GM12878 (cell line): ENCODE measurements at regions not wholly inside any gene's neighbourhood (a gene's known extent, or its start where the extent isn't known, plus 50 kb on each side); places are given as distances from the start of the nearest gene placed in this dataset.

Source experiments
- ATAC-seq: fragments of 200-7000 bp; cut with Tn5 transposase; 3 replicates; pipeline ENCODE4 v1.9.1; 2020; ENCODE audit warnings: mild to moderate bottlenecking, moderate library complexity
- BruUV-seq: library from RNA; stranded (reverse); fragments of 400-500 nt; replicated peaks from 2 replicates; lab custom pipeline; 2021; lab: Mats Ljungman, UMichigan
- CTCF ChIA-PET: fragments of 300-600 bp; sonication (Branson Sonifier 250); formaldehyde crosslinking; extraction: SDS; loops from one replicate; lab custom pipeline; 2021; ENCODE audit warnings: inconsistent platforms; lab: Yijun Ruan, JAX
- POLR2A ChIA-PET: fragments of 350-600 bp; formaldehyde crosslinking; extraction: SDS; loops from one replicate; lab custom pipeline; 2021; ENCODE audit warnings: inconsistent platforms; lab: Charles Lee
- RAD21 ChIA-PET: fragments of 300-600 bp; sonication (Branson Sonifier 250); formaldehyde crosslinking; loops from one replicate; lab custom pipeline; 2023; ENCODE audit warnings: antibody characterized with exemption; ENCODE audit not compliant: unreplicated experiment; lab: Charles Lee
- SMC1A ChIA-PET: fragments of 300-600 bp; sonication (Branson Sonifier 250); formaldehyde crosslinking; loops from one replicate; lab custom pipeline; 2023; ENCODE audit not compliant: unreplicated experiment, uncharacterized antibody; lab: Charles Lee
- DNase-seq: peaks from one replicate; pipeline ENCODE4 v3.0.0-alpha.2; 2011; ENCODE audit warnings: low read depth, low spot score
- FAIRE-seq: peaks from 3 replicates; lab custom pipeline; 2011; peaks lifted over from hg19 to GRCh38; lab: Jason Lieb, UNC
- H2AFZ ChIP-seq: 2 replicates; pipeline ENCODE4 v1.6.0; 2011; ENCODE audit warnings: low read depth, low read length, control low read depth; ENCODE audit not compliant: control insufficient read depth
- H3K27ac ChIP-seq: 2 replicates; pipeline ENCODE4 v1.5.1; 2011; ENCODE audit warnings: control low read depth; ENCODE audit not compliant: control insufficient read depth, insufficient read depth
- H3K27me3 ChIP-seq, 2 experiments: replicated peaks in 1 of 2; 2 replicates each; pipeline versions ENCODE4 v1.6.0 to v1.6.1; 2011; ENCODE audit warnings: low read length in 1 of 2; ENCODE audit not compliant: control insufficient read depth in 2 of 2, insufficient read depth in 2 of 2
- H3K36me3 ChIP-seq, 2 experiments: 2 replicates each; pipeline ENCODE4 v1.5.1; 2011; ENCODE audit warnings: low read length in 1 of 2; ENCODE audit not compliant: control insufficient read depth in 2 of 2, insufficient read depth in 2 of 2
- H3K4me1 ChIP-seq: 2 replicates; pipeline ENCODE4 v1.6.1; 2011; ENCODE audit warnings: mild to moderate bottlenecking, low read length, moderate library complexity, mixed read lengths; ENCODE audit not compliant: control insufficient read depth, insufficient read depth
- H3K4me2 ChIP-seq: 2 replicates; pipeline ENCODE4 v1.6.0; 2011; ENCODE audit warnings: control low read depth; ENCODE audit not compliant: control insufficient read depth, insufficient read depth
- H3K4me3 ChIP-seq: fragments of 200-600 bp; sonication (generic); 2 replicates; pipeline ENCODE4 v1.5.1; 2016
- H3K79me2 ChIP-seq: 2 replicates; pipeline ENCODE4 v1.6.0; 2011; ENCODE audit warnings: low read length; ENCODE audit not compliant: control insufficient read depth, insufficient read depth
- H3K9ac ChIP-seq: 2 replicates; pipeline ENCODE4 v1.8.0; 2011; ENCODE audit warnings: low read length, control low read depth, mixed read lengths; ENCODE audit not compliant: control insufficient read depth, insufficient read depth
- H3K9me3 ChIP-seq: replicated peaks from 3 replicates; pipeline ENCODE4 v1.5.1; 2011; ENCODE audit warnings: mild to moderate bottlenecking, low read length; ENCODE audit not compliant: control insufficient read depth, insufficient read depth
- H4K20me1 ChIP-seq: 2 replicates; pipeline ENCODE4 v1.6.0; 2011; ENCODE audit not compliant: control insufficient read depth, insufficient read depth
- CHD1 ChIP-seq: IDR thresholded peaks from 2 replicates; pipeline ENCODE4 v1.6.1; 2012; ENCODE audit warnings: low read depth, low read length, improper control_type of control experiment
- IKZF1 ChIP-seq: fragments of 450-650 bp; conservative IDR thresholded peaks from 2 replicates; pipeline ENCODE4 v1.6.1; 2017; ENCODE audit warnings: antibody characterized with exemption, mild to moderate bottlenecking
- KDM1A ChIP-seq: fragments of 200-600 bp; sonication (generic); IDR thresholded peaks from 2 replicates; pipeline ENCODE4 v1.6.1; 2016; ENCODE audit warnings: borderline replicate concordance
- NBN ChIP-seq: fragments of 450-650 bp; IDR thresholded peaks from 2 replicates; pipeline ENCODE4 v1.6.1; 2016
- NFYA ChIP-seq: IDR thresholded peaks from 2 replicates; pipeline ENCODE4 v1.6.1; 2011; ENCODE audit warnings: low read depth, mild to moderate bottlenecking, low read length, improper control_type of control experiment, borderline replicate concordance
- SREBF1 ChIP-seq: IDR thresholded peaks from 2 replicates; pipeline ENCODE4 v1.6.1; 2012; ENCODE audit warnings: mild to moderate bottlenecking, low read length
- SUZ12 ChIP-seq: fragments of 200-600 bp; sonication (generic); IDR thresholded peaks from one replicate; pipeline ENCODE4 v1.6.1; 2018; ENCODE audit warnings: antibody characterized with exemption, mild to moderate bottlenecking; ENCODE audit not compliant: unreplicated experiment
- TARDBP ChIP-seq: IDR thresholded peaks from 2 replicates; pipeline ENCODE4 v1.6.1; 2016; ENCODE audit warnings: borderline replicate concordance
- TBL1XR1 ChIP-seq: IDR thresholded peaks from 2 replicates; pipeline ENCODE4 v1.6.1; 2012; ENCODE audit warnings: low read depth, low read length, improper control_type of control experiment
- ZNF207 ChIP-seq: fragments of 450-650 bp; IDR thresholded peaks from 2 replicates; pipeline ENCODE4 v1.6.1; 2014; ENCODE audit warnings: antibody characterized with exemption, mild to moderate bottlenecking, borderline replicate concordance
- ZNF274 ChIP-seq: IDR thresholded peaks from one replicate; pipeline ENCODE4 v1.8.0; 2011; ENCODE audit not compliant: insufficient read length, insufficient read depth
- WGBS: methylation state at CpG from one replicate; pipeline ENCODE4 v1.1.6; 2016; ENCODE audit warnings: low lambda C conversion rate; ENCODE audit not compliant: insufficient replicate concordance, insufficient coverage; ENCODE audit errors: missing lambda C conversion rate; 5-methylcytosine and 5-hydroxymethylcytosine counted together
- in situ Hi-C: fragments of 300-500 bp; cut with MboI; formaldehyde crosslinking; loops from 9 replicates; pipeline ENCODE4 v1.14.3; 2018; ENCODE audit warnings: mixed read lengths
- intact Hi-C: fragments of 100-400 bp; cut with micrococcal nuclease; formaldehyde crosslinking; loops from one replicate; pipeline ENCODE4 v1.14.2; 2022; ENCODE audit not compliant: unreplicated experiment
- TF ChIP-seq, protein P1 (sequence below), 3 experiments: IDR thresholded peaks in 2 of 3; conservative IDR thresholded peaks in 1 of 3; 2 replicates each; pipeline ENCODE4 v1.5.1; 2011; ENCODE audit warnings: low read depth in 3 of 3, low read length in 3 of 3, mild to moderate bottlenecking in 3 of 3, control low read depth in 2 of 3, moderate library complexity in 2 of 3, inconsistent platforms in 1 of 3, mixed read lengths in 1 of 3; ENCODE audit not compliant: control insufficient read depth in 2 of 3, insufficient read depth in 1 of 3; ENCODE audit errors: extremely low read depth in 1 of 3
- TF ChIP-seq, protein P2 (sequence below): fragments of 450-650 bp; IDR thresholded peaks from 2 replicates; pipeline ENCODE4 v1.6.1; 2017; ENCODE audit warnings: mild to moderate bottlenecking, moderate library complexity
- TF ChIP-seq, protein P3 (sequence below): IDR thresholded peaks from 2 replicates; pipeline ENCODE4 v1.6.1; 2012; ENCODE audit warnings: low read depth, low read length, improper control_type of control experiment
- TF ChIP-seq, protein P4 (sequence below): fragments of 450-650 bp; IDR thresholded peaks from 2 replicates; pipeline ENCODE4 v1.6.1; 2014; ENCODE audit warnings: mild to moderate bottlenecking
- TF ChIP-seq, protein P5 (sequence below): fragments of 450-650 bp; conservative IDR thresholded peaks from 2 replicates; pipeline ENCODE4 v1.6.1; 2017; ENCODE audit warnings: mild to moderate bottlenecking, moderate library complexity

DNA sequence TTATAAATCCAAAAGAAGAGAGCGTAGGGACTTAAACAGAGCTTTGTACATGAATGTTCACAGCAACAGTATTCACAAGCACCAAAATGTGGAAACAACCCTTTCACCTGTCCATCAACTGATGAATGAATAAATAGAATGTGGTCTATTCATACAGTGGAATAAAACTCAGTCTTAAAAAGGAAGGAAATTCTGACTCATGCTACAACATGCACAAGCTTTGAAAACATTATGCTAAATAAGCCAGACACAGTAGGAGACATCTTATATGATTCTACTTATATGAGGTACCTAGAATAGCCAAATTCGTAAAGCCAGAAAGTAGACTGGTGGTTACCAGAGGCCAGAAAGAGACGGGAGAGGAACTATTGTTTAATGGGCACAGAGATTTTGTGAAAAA, 74.3 kb downstream of the SHANK2 start:
- SMC1A ChIA-PET: interaction anchor here (1.5 kb wide), 1 partner anchor 9 kb away, joined by 4 read pairs; no protein-coding TSS in a partner anchor
- no peak for TF ChIP-seq ZNF274
- TF ChIP-seq KDM1A: no peak
- TF ChIP-seq, protein P1, sequence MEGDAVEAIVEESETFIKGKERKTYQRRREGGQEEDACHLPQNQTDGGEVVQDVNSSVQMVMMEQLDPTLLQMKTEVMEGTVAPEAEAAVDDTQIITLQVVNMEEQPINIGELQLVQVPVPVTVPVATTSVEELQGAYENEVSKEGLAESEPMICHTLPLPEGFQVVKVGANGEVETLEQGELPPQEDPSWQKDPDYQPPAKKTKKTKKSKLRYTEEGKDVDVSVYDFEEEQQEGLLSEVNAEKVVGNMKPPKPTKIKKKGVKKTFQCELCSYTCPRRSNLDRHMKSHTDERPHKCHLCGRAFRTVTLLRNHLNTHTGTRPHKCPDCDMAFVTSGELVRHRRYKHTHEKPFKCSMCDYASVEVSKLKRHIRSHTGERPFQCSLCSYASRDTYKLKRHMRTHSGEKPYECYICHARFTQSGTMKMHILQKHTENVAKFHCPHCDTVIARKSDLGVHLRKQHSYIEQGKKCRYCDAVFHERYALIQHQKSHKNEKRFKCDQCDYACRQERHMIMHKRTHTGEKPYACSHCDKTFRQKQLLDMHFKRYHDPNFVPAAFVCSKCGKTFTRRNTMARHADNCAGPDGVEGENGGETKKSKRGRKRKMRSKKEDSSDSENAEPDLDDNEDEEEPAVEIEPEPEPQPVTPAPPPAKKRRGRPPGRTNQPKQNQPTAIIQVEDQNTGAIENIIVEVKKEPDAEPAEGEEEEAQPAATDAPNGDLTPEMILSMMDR (IDR thresholded peaks at IDR 0.05 in 2 of 3, conservative IDR thresholded peaks at IDR 0.05 in 1 of 3; ENCODE audit: control insufficient read depth in 2 of 3, extremely low read depth in 1 of 3, insufficient read depth in 1 of 3, low read depth in 3 of 3, low read length in 3 of 3): no peak
- TF ChIP-seq ZNF207: no peak
- TF ChIP-seq TARDBP: no peak
- TF ChIP-seq NFYA: no peak
- TF ChIP-seq, protein P2, sequence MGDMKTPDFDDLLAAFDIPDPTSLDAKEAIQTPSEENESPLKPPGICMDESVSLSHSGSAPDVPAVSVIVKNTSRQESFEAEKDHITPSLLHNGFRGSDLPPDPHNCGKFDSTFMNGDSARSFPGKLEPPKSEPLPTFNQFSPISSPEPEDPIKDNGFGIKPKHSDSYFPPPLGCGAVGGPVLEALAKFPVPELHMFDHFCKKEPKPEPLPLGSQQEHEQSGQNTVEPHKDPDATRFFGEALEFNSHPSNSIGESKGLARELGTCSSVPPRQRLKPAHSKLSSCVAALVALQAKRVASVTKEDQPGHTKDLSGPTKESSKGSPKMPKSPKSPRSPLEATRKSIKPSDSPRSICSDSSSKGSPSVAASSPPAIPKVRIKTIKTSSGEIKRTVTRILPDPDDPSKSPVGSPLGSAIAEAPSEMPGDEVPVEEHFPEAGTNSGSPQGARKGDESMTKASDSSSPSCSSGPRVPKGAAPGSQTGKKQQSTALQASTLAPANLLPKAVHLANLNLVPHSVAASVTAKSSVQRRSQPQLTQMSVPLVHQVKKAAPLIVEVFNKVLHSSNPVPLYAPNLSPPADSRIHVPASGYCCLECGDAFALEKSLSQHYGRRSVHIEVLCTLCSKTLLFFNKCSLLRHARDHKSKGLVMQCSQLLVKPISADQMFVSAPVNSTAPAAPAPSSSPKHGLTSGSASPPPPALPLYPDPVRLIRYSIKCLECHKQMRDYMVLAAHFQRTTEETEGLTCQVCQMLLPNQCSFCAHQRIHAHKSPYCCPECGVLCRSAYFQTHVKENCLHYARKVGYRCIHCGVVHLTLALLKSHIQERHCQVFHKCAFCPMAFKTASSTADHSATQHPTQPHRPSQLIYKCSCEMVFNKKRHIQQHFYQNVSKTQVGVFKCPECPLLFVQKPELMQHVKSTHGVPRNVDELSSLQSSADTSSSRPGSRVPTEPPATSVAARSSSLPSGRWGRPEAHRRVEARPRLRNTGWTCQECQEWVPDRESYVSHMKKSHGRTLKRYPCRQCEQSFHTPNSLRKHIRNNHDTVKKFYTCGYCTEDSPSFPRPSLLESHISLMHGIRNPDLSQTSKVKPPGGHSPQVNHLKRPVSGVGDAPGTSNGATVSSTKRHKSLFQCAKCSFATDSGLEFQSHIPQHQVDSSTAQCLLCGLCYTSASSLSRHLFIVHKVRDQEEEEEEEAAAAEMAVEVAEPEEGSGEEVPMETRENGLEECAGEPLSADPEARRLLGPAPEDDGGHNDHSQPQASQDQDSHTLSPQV: no peak
- no peak for TF ChIP-seq CHD1
- no peak for TF ChIP-seq TBL1XR1
- TF ChIP-seq, protein P3, sequence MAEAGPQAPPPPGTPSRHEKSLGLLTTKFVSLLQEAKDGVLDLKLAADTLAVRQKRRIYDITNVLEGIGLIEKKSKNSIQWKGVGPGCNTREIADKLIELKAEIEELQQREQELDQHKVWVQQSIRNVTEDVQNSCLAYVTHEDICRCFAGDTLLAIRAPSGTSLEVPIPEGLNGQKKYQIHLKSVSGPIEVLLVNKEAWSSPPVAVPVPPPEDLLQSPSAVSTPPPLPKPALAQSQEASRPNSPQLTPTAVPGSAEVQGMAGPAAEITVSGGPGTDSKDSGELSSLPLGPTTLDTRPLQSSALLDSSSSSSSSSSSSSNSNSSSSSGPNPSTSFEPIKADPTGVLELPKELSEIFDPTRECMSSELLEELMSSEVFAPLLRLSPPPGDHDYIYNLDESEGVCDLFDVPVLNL: no peak
- no peak for TF ChIP-seq SREBF1
- TF ChIP-seq IKZF1: no peak
- TF ChIP-seq SUZ12: no peak
- no peak for TF ChIP-seq NBN
- TF ChIP-seq, protein P4, sequence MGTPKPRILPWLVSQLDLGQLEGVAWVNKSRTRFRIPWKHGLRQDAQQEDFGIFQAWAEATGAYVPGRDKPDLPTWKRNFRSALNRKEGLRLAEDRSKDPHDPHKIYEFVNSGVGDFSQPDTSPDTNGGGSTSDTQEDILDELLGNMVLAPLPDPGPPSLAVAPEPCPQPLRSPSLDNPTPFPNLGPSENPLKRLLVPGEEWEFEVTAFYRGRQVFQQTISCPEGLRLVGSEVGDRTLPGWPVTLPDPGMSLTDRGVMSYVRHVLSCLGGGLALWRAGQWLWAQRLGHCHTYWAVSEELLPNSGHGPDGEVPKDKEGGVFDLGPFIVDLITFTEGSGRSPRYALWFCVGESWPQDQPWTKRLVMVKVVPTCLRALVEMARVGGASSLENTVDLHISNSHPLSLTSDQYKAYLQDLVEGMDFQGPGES: no peak
- TF ChIP-seq, protein P5, sequence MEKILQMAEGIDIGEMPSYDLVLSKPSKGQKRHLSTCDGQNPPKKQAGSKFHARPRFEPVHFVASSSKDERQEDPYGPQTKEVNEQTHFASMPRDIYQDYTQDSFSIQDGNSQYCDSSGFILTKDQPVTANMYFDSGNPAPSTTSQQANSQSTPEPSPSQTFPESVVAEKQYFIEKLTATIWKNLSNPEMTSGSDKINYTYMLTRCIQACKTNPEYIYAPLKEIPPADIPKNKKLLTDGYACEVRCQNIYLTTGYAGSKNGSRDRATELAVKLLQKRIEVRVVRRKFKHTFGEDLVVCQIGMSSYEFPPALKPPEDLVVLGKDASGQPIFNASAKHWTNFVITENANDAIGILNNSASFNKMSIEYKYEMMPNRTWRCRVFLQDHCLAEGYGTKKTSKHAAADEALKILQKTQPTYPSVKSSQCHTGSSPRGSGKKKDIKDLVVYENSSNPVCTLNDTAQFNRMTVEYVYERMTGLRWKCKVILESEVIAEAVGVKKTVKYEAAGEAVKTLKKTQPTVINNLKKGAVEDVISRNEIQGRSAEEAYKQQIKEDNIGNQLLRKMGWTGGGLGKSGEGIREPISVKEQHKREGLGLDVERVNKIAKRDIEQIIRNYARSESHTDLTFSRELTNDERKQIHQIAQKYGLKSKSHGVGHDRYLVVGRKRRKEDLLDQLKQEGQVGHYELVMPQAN: no peak

More for the DNA sequence above, 74.3 kb downstream of the SHANK2 start:
- no peak overlapping the region for H3K4me3 ChIP-seq
- ChIA-PET RAD21 (no interaction called here), POLR2A (no interaction called here), CTCF (no interaction called here)
- intact Hi-C loops: no loop called here
- no peaks in the 10 kb centered on the region for H3K27me3 ChIP-seq
- H4K20me1 ChIP-seq: no peaks in the 10 kb centered on the region
- H3K4me1 ChIP-seq: no peaks in the 10 kb centered on the region
- 33% methylated on average over 3 of the region's 3 CpGs for WGBS
- no peak for ATAC-seq
- H3K79me2 ChIP-seq: no peaks in the 10 kb centered on the region
- no peaks in the 10 kb centered on the region for H3K36me3 ChIP-seq
- H3K4me2 ChIP-seq: no peak overlapping the region
- BruUV-seq: no TSS peak
- in situ Hi-C loops: no loop called here
- no peak overlapping the region for H3K27ac ChIP-seq
- H3K9ac ChIP-seq: no peak overlapping the region
- DNase-seq: no peak
- no peak for FAIRE-seq
- no peaks in the 10 kb centered on the region; the same call in 2 of the 3 replicates for H3K9me3 ChIP-seq
- H2AFZ ChIP-seq: no peak overlapping the region
